OCI-LY1 (cell line): ENCODE measurements at regions not wholly inside any gene's neighbourhood (a gene's known extent, or its start where the extent isn't known, plus 50 kb on each side); places are given as distances from the start of the nearest gene placed in this dataset.
"Not testable (repeated sequence)": the region's sequence is repeated elsewhere in the genome, so short reads cannot be mapped to it uniquely, and the experiment has no call there.

ENCODE experiments used
- H2AFZ ChIP-seq: fragments of 200-600 bp; sonication (generic), shearing (Covaris generic); 2 replicates; pipeline ENCODE4 v1.6.0; 2014; ENCODE audit warnings: antibody characterized with exemption, mild to moderate bottlenecking, low read length
- H3F3A ChIP-seq: fragments of 200-600 bp; sonication (generic), shearing (Covaris generic); 2 replicates; pipeline ENCODE4 v1.6.0; 2014; ENCODE audit warnings: mild to moderate bottlenecking, antibody characterized with exemption, low read length, moderate library complexity; ENCODE audit not compliant: insufficient read depth
- H3K27ac ChIP-seq: fragments of 200-600 bp; sonication (generic); 2 replicates; pipeline ENCODE4 v1.5.1; 2014; ENCODE audit warnings: low read length, mixed run types, mild to moderate bottlenecking, low read depth; ENCODE audit not compliant: poor library complexity, severe bottlenecking
- H3K27me3 ChIP-seq: fragments of 200-600 bp; sonication (generic); 2 replicates; pipeline ENCODE4 v1.6.0; 2014; ENCODE audit warnings: antibody characterized with exemption, mild to moderate bottlenecking, low read length, moderate library complexity; ENCODE audit not compliant: insufficient read depth
- H3K36me3 ChIP-seq: fragments of 200-600 bp; sonication (generic); 2 replicates; pipeline ENCODE4 v1.6.1; 2014; ENCODE audit warnings: mild to moderate bottlenecking, antibody characterized with exemption, low read length, moderate library complexity, mixed read lengths; ENCODE audit not compliant: insufficient read depth
- H3K4me1 ChIP-seq: fragments of 200-600 bp; sonication (generic); 2 replicates; pipeline ENCODE4 v1.5.1; 2014; ENCODE audit warnings: mild to moderate bottlenecking, low read length, moderate library complexity; ENCODE audit not compliant: insufficient read depth, severe bottlenecking
- H3K4me2 ChIP-seq: fragments of 200-600 bp; sonication (generic), shearing (Covaris generic); 2 replicates; pipeline ENCODE4 v1.6.1; 2014; ENCODE audit warnings: low read length
- H3K4me3 ChIP-seq: fragments of 200-600 bp; sonication (generic); 2 replicates; pipeline ENCODE4 v1.5.1; 2014; ENCODE audit warnings: low read length, low read depth, mild to moderate bottlenecking, mixed read lengths; ENCODE audit not compliant: poor library complexity, severe bottlenecking
- H3K79me2 ChIP-seq: fragments of 200-600 bp; shearing (Covaris generic); 2 replicates; pipeline ENCODE4 v1.6.1; 2016; ENCODE audit warnings: mixed run types, low read length, mixed read lengths; ENCODE audit not compliant: insufficient read depth
- H3K9ac ChIP-seq: fragments of 200-600 bp; sonication (generic), shearing (Covaris generic); 2 replicates; pipeline ENCODE4 v1.6.1; 2014; ENCODE audit warnings: mild to moderate bottlenecking, low read length, mixed read lengths
- H3K9me2 ChIP-seq: fragments of 200-600 bp; sonication (generic), shearing (Covaris generic); 2 replicates; pipeline ENCODE4 v1.6.1; 2014; ENCODE audit warnings: low read depth, mild to moderate bottlenecking, low read length, mixed read lengths
- H3K9me3 ChIP-seq: fragments of 200-600 bp; shearing (Covaris generic); 2 replicates; pipeline ENCODE4 v1.6.1; 2014; ENCODE audit warnings: low read length, mixed read lengths
- H4K20me1 ChIP-seq: fragments of 200-600 bp; sonication (generic), shearing (Covaris generic); 2 replicates; pipeline ENCODE4 v1.6.0; 2016; ENCODE audit warnings: mild to moderate bottlenecking, low read length; ENCODE audit not compliant: insufficient read depth
- EZH2 ChIP-seq: fragments of 200-600 bp; sonication (generic), shearing (Covaris generic); IDR thresholded peaks from 2 replicates; pipeline ENCODE4 v1.8.0; 2017; ENCODE audit warnings: borderline replicate concordance, mixed run types, mild to moderate bottlenecking, antibody characterized with exemption, low read length, moderate library complexity, mixed read lengths
- TF ChIP-seq, protein P1 (sequence below): fragments of 200-600 bp; sonication (generic), shearing (Covaris generic); IDR thresholded peaks from 2 replicates; pipeline ENCODE4 v1.5.1; 2017; ENCODE audit warnings: mild to moderate bottlenecking, antibody characterized with exemption, low read length, moderate library complexity, mixed read lengths

DNA sequence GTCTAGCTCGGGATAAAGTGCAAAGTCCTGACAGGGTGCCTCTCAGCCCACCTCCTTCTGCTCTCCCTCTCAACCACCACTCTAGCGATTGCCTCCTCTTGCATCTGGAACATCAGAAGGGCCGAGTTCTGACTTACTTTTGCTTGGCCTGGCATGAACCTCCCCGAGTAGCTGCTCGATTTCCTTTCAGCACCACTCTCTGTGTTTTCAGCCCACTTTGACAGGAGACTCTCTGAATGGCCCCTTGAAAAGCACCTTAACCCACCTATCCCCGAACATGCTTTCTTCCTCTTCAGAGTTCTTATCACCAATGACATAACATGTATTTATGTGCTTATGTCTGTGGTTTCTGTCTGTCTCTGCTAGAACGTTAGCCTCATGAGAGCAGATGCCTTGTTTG lies 225.8 kb upstream of the RUNX1 start:
- Histone ChIP-seq H3K4me3 (no peak overlapping the region), H3K27me3 (no peaks in the 10 kb centered on the region), H3K27ac (no peak overlapping the region), H3K9me3 (0 out of 2 replicates have a peak, but pooled peaks cover 3% of the 10 kb centered on the region), H4K20me1 (no peaks in the 10 kb centered on the region), H3K79me2 (no peaks in the 10 kb centered on the region), H3K4me2 (peak overlapping the region; percentile 35), H3K4me1 (peaks cover 23% of the 10 kb centered on the region), H2AFZ (peak overlapping the region; percentile 75; the same call in 1 of the 2 replicates), H3K36me3 (no peaks in the 10 kb centered on the region), H3F3A (no peaks in the 10 kb centered on the region), H3K9me2 (no peaks in the 10 kb centered on the region), H3K9ac (no peak overlapping the region; the same call in 1 of the 2 replicates)
- no peak for TF ChIP-seq EZH2
- TF ChIP-seq, protein P1, sequence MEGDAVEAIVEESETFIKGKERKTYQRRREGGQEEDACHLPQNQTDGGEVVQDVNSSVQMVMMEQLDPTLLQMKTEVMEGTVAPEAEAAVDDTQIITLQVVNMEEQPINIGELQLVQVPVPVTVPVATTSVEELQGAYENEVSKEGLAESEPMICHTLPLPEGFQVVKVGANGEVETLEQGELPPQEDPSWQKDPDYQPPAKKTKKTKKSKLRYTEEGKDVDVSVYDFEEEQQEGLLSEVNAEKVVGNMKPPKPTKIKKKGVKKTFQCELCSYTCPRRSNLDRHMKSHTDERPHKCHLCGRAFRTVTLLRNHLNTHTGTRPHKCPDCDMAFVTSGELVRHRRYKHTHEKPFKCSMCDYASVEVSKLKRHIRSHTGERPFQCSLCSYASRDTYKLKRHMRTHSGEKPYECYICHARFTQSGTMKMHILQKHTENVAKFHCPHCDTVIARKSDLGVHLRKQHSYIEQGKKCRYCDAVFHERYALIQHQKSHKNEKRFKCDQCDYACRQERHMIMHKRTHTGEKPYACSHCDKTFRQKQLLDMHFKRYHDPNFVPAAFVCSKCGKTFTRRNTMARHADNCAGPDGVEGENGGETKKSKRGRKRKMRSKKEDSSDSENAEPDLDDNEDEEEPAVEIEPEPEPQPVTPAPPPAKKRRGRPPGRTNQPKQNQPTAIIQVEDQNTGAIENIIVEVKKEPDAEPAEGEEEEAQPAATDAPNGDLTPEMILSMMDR: no peak

DNA sequence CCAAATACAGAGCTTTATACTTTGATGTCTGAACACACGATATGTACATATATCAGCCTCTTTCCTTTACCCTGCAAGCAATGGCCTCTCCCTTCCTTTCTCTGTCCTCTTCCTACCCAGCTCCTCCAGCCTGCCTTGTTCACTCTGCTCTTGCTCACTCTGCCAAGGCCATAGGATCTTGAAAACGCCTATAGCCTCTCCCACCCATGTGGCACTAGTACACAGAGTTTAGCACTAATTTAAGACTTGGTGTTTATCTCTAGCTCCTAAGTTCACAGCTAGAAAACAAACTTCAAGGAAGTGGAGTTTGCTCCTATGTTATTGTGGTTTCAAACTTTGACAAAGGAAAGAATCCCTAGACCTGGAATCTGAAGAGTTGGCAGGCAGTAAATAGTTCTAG lies 225.0 kb upstream of the RUNX1 start:
- no peak overlapping the region for H3K4me3 ChIP-seq
- no peak for TF ChIP-seq EZH2
- TF ChIP-seq, protein P1: no peak
- H3K4me2 ChIP-seq: no peak overlapping the region
- no peak overlapping the region for H3K9ac ChIP-seq
- peaks cover 23% of the 10 kb centered on the region for H3K4me1 ChIP-seq
- no peaks in the 10 kb centered on the region for H3K36me3 ChIP-seq
- no peaks in the 10 kb centered on the region for H3K9me2 ChIP-seq
- H3K27me3 ChIP-seq: no peaks in the 10 kb centered on the region
- no peaks in the 10 kb centered on the region for H3F3A ChIP-seq
- no peaks in the 10 kb centered on the region for H4K20me1 ChIP-seq
- no peaks in the 10 kb centered on the region for H3K79me2 ChIP-seq
- no peak overlapping the region for H2AFZ ChIP-seq
- H3K9me3 ChIP-seq: 0 out of 2 replicates have a peak, but pooled peaks cover 3% of the 10 kb centered on the region
- H3K27ac ChIP-seq: no peak overlapping the region

DNA sequence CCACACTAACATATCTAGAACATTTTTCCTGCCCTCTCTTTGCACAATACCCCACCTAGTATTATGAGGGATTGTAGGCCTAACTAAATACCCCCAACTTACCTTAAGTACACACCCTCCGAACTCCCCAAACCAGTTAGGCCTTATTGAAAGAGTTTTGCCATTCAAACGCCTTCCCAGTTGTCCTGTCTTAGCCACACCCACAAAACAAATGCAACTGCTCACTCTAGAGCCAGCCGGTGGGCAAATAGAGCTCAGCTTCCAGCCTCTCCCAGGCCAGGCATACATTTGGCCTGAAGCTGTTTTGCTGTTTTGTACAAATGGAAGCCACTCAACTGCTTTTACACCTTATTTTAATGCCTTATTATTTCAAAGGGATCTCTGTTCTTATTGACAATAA lies 224.2 kb upstream of the RUNX1 start:
- H3K27me3 ChIP-seq: no peaks in the 10 kb centered on the region
- no peak for TF ChIP-seq EZH2
- TF ChIP-seq, protein P1: no peak
- H3K36me3 ChIP-seq: no peaks in the 10 kb centered on the region; the same call in 1 of the 2 replicates
- no peak overlapping the region for H2AFZ ChIP-seq
- no peaks in the 10 kb centered on the region for H4K20me1 ChIP-seq
- no peak overlapping the region for H3K9ac ChIP-seq
- no peaks in the 10 kb centered on the region for H3F3A ChIP-seq
- no peaks in the 10 kb centered on the region for H3K9me2 ChIP-seq
- H3K4me2 ChIP-seq: no peak overlapping the region
- H3K79me2 ChIP-seq: no peaks in the 10 kb centered on the region
- H3K4me3 ChIP-seq: no peak overlapping the region
- H3K27ac ChIP-seq: no peak overlapping the region
- H3K9me3 ChIP-seq: 0 out of 2 replicates have a peak, but pooled peaks cover 3% of the 10 kb centered on the region
- peaks cover 23% of the 10 kb centered on the region for H3K4me1 ChIP-seq

DNA sequence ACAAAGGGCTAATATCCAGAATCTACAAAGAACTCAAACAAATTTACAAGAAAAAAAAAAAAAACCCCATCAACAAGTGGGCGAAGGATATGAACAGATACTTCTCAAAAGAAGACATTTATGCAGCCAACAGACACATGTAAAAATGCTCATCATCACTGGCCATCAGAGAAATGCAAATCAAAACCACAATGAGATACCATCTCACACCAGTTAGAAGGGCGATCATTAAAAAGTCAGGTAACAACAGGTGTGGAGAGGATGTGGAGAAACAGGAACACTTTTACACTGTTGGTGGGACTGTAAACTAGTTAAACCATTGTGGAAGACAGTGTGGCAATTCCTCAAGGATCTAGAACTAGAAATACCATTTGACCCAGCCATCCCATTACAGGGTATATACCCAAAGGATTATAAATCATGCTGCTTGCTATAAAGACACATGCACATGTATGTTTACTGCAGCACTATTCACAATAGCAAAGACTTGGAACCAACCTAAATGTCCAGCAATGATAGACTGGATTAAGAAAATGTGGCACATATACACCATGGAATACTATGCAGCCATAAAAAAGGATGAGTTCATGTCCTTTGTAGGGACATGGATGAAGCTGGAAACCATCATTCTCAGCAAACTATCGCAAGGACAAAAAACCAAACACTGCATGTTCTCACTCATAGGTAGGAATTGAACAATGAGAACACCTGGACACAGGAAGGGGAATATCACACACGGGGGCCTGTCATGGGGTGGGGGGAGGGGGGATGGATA lies 222.4 kb upstream of the RUNX1 start:
- not testable (repeated sequence) for H3K9me2 ChIP-seq, H3K4me2 ChIP-seq, H3K9me3 ChIP-seq, H4K20me1 ChIP-seq, H3F3A ChIP-seq, H3K79me2 ChIP-seq, H3K27ac ChIP-seq, H3K36me3 ChIP-seq, H3K9ac ChIP-seq, H3K4me3 ChIP-seq, H2AFZ ChIP-seq, H3K27me3 ChIP-seq
- peaks cover 13% of the 10 kb centered on the region for H3K4me1 ChIP-seq
